ENCODE measurements at regions not wholly inside any gene's neighbourhood (a gene's known extent, or its start where the extent isn't known, plus 50 kb on each side); places are given as distances from the start of the nearest gene placed in this dataset.

DNA sequence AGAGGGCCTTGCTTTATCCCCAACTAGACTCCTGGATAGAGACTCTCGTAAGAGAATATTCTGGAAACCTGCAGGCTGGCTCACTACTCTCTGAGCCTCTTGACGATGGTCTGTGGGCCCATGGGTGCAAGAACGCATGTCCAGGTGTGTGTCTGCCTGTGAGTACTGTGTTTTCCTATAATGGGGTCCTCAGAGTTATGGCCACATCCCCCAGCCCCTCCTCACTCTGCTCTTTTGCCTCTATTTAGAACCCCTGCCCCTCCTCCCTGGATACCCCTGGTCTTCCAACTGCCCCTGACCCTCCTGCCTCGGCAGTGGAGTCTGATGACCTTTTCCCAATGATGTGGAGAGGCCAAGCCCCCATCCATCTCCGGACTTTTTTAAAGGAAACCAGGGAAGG, 148.1 kb downstream of the ZFP36L2 start:
- TF ChIP-seq, protein P1, sequence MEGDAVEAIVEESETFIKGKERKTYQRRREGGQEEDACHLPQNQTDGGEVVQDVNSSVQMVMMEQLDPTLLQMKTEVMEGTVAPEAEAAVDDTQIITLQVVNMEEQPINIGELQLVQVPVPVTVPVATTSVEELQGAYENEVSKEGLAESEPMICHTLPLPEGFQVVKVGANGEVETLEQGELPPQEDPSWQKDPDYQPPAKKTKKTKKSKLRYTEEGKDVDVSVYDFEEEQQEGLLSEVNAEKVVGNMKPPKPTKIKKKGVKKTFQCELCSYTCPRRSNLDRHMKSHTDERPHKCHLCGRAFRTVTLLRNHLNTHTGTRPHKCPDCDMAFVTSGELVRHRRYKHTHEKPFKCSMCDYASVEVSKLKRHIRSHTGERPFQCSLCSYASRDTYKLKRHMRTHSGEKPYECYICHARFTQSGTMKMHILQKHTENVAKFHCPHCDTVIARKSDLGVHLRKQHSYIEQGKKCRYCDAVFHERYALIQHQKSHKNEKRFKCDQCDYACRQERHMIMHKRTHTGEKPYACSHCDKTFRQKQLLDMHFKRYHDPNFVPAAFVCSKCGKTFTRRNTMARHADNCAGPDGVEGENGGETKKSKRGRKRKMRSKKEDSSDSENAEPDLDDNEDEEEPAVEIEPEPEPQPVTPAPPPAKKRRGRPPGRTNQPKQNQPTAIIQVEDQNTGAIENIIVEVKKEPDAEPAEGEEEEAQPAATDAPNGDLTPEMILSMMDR (IDR thresholded peaks at IDR 0.05), result no peak

DNA sequence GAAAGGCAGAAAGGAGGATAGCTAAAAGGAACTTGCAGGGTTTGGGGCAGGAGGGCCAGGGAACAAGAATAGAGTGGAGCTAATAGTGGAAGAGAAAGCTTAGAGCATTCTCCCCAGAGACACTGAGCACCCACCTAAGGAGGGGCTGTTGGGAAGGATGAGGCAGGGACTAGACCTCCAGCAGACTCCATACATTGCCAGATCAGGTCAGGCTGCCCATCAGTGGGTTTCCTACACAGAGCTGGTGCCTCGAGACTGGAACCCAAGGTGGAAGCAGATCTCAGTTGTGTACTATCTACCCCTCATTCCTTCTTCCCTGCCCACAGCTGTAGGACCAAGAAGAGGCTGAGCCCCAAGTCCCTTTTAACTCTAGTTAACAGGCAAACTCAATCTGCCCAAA, 148.5 kb downstream of the ZFP36L2 start:
- TF ChIP-seq, protein P1 (IDR thresholded peaks at IDR 0.05), result no peak

DNA sequence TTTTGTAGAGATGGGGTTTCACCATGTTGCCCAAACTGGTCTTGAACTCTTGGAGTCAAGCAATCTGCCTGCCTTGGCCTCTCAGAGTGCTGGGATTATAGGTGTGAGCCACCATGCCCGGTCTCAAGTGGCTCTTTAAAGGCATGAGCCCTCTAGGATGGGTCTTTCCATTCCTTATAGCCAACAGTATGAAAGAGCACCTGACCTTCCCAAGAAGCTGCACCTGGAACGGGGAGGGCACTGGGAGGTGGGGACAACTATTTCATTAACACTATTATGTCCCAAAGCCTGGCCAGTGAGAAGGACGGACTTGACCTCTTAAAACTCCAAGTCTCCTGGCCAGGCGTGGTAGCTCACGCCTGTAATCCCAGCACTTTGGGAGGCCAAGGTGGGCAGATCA, 149.7 kb downstream of the ZFP36L2 start:
- TF ChIP-seq, protein P1 (IDR thresholded peaks at IDR 0.05), result no peak

DNA sequence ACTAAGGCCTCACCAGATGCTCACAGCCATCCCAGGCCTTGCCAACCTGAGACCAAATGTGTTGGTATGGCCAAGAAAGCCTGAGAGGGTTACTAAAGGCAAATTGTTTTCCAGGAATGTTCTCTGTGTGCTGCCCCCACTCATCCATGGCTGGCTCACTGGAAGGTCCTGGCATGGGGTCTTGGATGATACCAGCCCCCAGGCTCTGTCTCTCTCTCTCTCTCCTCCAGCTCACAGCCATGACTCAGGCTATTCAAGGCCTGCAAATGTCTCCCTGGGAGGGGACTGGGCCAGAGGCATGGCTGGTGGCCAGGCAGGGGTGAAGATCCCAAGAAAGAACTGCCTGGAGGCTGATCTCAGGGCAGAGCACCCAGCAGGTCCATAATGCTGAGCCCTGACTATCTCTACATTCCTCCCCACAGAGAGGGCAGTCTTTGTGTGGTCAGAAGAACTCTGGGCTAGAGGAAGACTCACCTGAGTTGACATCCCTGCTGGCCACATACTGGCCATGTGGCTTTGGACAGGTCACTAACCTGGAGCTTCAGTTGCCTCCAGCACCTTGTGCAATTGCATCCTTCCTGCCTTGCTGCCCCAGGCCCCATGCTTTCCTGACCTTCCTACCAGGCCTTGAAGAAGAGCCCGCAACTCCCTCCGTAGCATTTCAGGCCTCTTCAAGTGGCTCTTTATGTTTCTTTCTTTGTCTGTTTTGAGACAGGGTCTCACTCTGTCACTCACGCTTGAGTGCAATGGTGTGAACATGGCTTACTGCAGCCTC, 150.4 kb downstream of the ZFP36L2 start:
- TF ChIP-seq, protein P1 (IDR thresholded peaks at IDR 0.05), result no peak

DNA sequence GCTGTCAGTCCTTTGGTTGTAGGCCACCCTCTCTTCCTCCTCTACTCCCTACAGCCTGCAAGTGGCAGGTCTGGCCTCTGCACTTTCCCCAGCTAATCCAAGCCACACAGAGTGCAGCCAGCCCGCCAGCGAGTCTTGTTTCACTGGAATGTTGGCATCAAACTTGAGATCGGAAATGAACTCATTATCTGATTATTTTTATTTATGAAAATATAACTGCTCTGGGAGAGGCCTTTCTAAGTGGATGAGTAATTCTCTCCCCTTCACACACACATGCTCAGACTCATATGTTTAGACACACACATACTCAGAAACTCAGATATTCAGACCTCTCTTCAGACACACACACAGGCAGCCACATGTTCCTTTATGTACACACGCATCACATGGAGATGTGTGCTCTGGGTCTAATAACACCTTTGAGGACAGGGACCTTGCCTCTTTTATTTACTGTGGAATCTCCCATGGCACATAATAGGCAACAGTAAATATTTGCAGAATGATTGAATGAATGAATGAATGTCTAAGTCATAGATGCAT, 151.3 kb downstream of the ZFP36L2 start:
- TF ChIP-seq, protein P1 (IDR thresholded peaks at IDR 0.05), result no peak

DNA sequence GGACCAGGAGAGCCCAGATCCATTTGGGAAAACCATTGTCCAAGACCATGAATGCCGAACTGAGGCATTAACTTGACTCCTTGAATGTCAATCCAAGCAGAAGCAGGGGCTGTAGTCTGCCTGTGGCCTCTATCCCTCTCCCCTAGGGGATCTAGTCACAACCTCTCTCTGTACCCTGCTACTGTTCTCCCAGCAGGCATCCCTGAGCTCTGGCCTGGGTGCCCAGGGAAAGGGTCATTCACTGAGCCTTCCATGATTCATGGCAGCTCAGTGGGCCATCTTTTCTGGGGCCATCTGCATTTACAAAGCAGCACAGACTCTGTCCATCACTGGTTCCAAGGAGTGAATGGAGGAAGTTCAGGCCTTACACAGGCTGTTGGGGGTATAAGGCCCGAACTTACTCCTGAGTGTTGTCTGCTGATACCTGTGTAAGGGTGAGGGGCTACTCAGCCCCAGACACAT, 151.8 kb downstream of the ZFP36L2 start:
- TF ChIP-seq, protein P1 (IDR thresholded peaks at IDR 0.05), result no peak

DNA sequence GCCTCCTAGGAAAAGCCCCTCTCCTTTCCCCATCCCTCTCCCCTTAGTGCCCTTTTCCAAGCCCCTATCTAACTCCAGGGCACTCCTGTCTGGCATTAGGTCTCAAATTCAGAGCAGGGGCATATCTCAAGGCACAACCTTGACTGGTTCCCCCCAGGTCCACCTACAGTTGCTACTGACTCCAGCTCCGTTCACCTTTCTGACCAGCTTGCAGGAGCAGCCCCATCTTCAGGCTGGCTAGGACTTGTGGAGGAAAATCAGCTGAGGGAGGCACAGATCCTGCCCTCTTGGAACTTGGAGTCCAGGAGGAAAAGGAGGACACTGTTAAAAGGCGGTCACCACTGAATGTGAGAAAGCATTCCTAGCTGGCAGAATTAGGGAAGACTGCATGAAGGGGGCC, 152.4 kb downstream of the ZFP36L2 start:
- TF ChIP-seq, protein P1 (IDR thresholded peaks at IDR 0.05), result no peak

All from LNCAP (cell line).